Inflammatory macrophage (primary cell): ENCODE measurements at regions not wholly inside any gene's neighbourhood (a gene's known extent, or its start where the extent isn't known, plus 50 kb on each side); places are given as distances from the start of the nearest gene placed in this dataset.
"Not testable (repeated sequence)": the region's sequence is repeated elsewhere in the genome, so short reads cannot be mapped to it uniquely, and the experiment has no call there.

ENCODE experiments used
- DNase-seq, 2 donors: peaks; one replicate each; pipeline ENCODE4 v3.0.0-alpha.2; 2020 to 2022

GRCh38 chr1:94302497-94302896, 65.1 kb upstream of the ARHGAP29 start:
- no peak for DNase-seq

- DNase-seq: no peak
Measured at GRCh38 chr1:94301186-94301585, 63.8 kb upstream of the ARHGAP29 start.

GRCh38 chr1:94300731-94301130, 63.3 kb upstream of the ARHGAP29 start:
- no peak for DNase-seq

GRCh38 chr1:94299627-94300553, 62.5 kb upstream of the ARHGAP29 start:
- DNase-seq: no peak

GRCh38 chr1:94298861-94299260, 61.5 kb upstream of the ARHGAP29 start:
- DNase-seq: peak; percentile 31 to 79

GRCh38 chr1:94296018-94296417, 58.6 kb upstream of the ARHGAP29 start:
- no peak for DNase-seq

- not testable (repeated sequence) for DNase-seq
Measured at GRCh38 chr1:94292978-94293377, 55.6 kb upstream of the ARHGAP29 start.

GRCh38 chr1:94289244-94289643, 51.9 kb upstream of the ARHGAP29 start:
- not testable (repeated sequence) for DNase-seq
